ENCODE measurements at regions not wholly inside any gene's neighbourhood (a gene's known extent, or its start where the extent isn't known, plus 50 kb on each side); places are given as distances from the start of the nearest gene placed in this dataset.

- no peak overlapping the region for H3K4me3 ChIP-seq (ENCODE audit: control insufficient read depth in 1 of 7, extremely low read depth in 1 of 7, insufficient read depth in 4 of 7, low read depth in 2 of 7, low read length in 6 of 7)
- no peaks in the 10 kb centered on the region for H3K9me3 ChIP-seq (ENCODE audit: control extremely low read depth in 1 of 5, control insufficient read depth in 4 of 5, insufficient read depth in 2 of 5, low read depth in 1 of 5, low read length in 4 of 5)
- 100% methylated on average over 1 of the region's 6 CpGs for WGBS (ENCODE audit: insufficient coverage)
- H3K36me3 ChIP-seq (ENCODE audit: control insufficient read depth in 4 of 4, insufficient read depth in 4 of 4, low read length in 3 of 4): no peaks in the 10 kb centered on the region
- H3K27ac ChIP-seq (ENCODE audit: insufficient read depth in 1 of 2, low read depth in 1 of 2, low read length in 2 of 2, poor library complexity in 1 of 2, severe bottlenecking in 2 of 2): no peak overlapping the region
- H3K4me1 ChIP-seq (ENCODE audit: control extremely low read depth in 1 of 4, control insufficient read depth in 4 of 4, insufficient read depth in 4 of 4, low read length in 3 of 4): peaks cover 0 to 5% (median 1%) of the 10 kb centered on the region in 4 experiments
- POLR2A ChIA-PET: no interaction called here
- no peak for DNase-seq
- H3K27me3 ChIP-seq (replicated peaks in 2 of 5; ENCODE audit: control insufficient read depth in 4 of 5, insufficient read depth in 5 of 5, low read length in 4 of 5): no peaks in the 10 kb centered on the region
- CTCF ChIA-PET: no interaction called here
These were observed 279.2 kb upstream of the P2RY1 start for GRCh38 chr3:152555666-152556291.

GRCh38 chr3:152556731-152557254 lies 278.1 kb upstream of the P2RY1 start:
- CTCF ChIA-PET: no interaction called here

GRCh38 chr3:152557302-152557999 lies 277.5 kb upstream of the P2RY1 start:
- Histone ChIP-seq H3K36me3 (ENCODE audit: control insufficient read depth in 4 of 4, insufficient read depth in 4 of 4, low read length in 3 of 4) (no peaks in the 10 kb centered on the region), H3K4me3 (ENCODE audit: control insufficient read depth in 1 of 7, extremely low read depth in 1 of 7, insufficient read depth in 4 of 7, low read depth in 2 of 7, low read length in 6 of 7) (no peak overlapping the region), H3K27me3 (replicated peaks in 2 of 5; ENCODE audit: control insufficient read depth in 4 of 5, insufficient read depth in 5 of 5, low read length in 4 of 5) (no peaks in the 10 kb centered on the region), H3K27ac (ENCODE audit: insufficient read depth in 1 of 2, low read depth in 1 of 2, low read length in 2 of 2, poor library complexity in 1 of 2, severe bottlenecking in 2 of 2) (no peak overlapping the region), H3K9me3 (ENCODE audit: control extremely low read depth in 1 of 5, control insufficient read depth in 4 of 5, insufficient read depth in 2 of 5, low read depth in 1 of 5, low read length in 4 of 5) (no peaks in the 10 kb centered on the region), H3K4me1 (ENCODE audit: control extremely low read depth in 1 of 4, control insufficient read depth in 4 of 4, insufficient read depth in 4 of 4, low read length in 3 of 4) (peaks cover 0 to 5% (median 1%) of the 10 kb centered on the region in 4 experiments)
- no peak for DNase-seq
- 0% methylated on average over 1 of the region's 2 CpGs for WGBS (ENCODE audit: insufficient coverage)
- ChIA-PET CTCF (interaction anchor here (0.5 kb wide), 1 partner anchor 1791 kb away, joined by 4 read pairs; no protein-coding TSS in a partner anchor), POLR2A (no interaction called here)

More at GRCh38 chr3:152556731-152557254, 278.1 kb upstream of the P2RY1 start:
- H3K27me3 ChIP-seq (replicated peaks in 2 of 5; ENCODE audit: control insufficient read depth in 4 of 5, insufficient read depth in 5 of 5, low read length in 4 of 5): no peaks in the 10 kb centered on the region
- H3K27ac ChIP-seq (ENCODE audit: insufficient read depth in 1 of 2, low read depth in 1 of 2, low read length in 2 of 2, poor library complexity in 1 of 2, severe bottlenecking in 2 of 2): no peak overlapping the region
- no peak overlapping the region for H3K4me3 ChIP-seq (ENCODE audit: control insufficient read depth in 1 of 7, extremely low read depth in 1 of 7, insufficient read depth in 4 of 7, low read depth in 2 of 7, low read length in 6 of 7)
- POLR2A ChIA-PET: no interaction called here
- no peaks in the 10 kb centered on the region for H3K9me3 ChIP-seq (ENCODE audit: control extremely low read depth in 1 of 5, control insufficient read depth in 4 of 5, insufficient read depth in 2 of 5, low read depth in 1 of 5, low read length in 4 of 5)
- no peaks in the 10 kb centered on the region for H3K36me3 ChIP-seq (ENCODE audit: control insufficient read depth in 4 of 4, insufficient read depth in 4 of 4, low read length in 3 of 4)
- peak; percentile 23 to 76 (median 48) for DNase-seq
- H3K4me1 ChIP-seq (ENCODE audit: control extremely low read depth in 1 of 4, control insufficient read depth in 4 of 4, insufficient read depth in 4 of 4, low read length in 3 of 4): peaks cover 0 to 5% (median 1%) of the 10 kb centered on the region in 4 experiments

DNA sequence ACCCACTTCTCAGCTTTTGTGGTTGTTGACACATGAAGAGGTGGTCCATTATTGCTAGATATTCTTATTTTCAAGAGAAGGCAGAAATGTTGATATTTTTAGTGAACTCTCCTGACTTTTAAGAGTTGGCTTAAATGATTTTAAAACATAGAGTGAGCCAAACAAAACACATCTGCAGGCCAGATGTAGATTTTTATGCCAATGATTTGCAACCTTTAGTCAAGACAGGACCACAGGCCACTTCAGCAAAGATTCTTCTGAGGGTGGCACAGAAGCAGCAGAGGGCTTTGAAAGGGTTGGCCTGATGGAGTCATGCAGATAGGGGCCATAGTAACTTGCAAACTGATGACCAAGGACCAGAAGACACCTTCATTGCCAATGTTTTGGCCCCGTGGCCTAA lies 276.5 kb upstream of the P2RY1 start:
- no peaks in the 10 kb centered on the region for H3K27me3 ChIP-seq (replicated peaks in 2 of 5; ENCODE audit: control insufficient read depth in 4 of 5, insufficient read depth in 5 of 5, low read length in 4 of 5)
- no CpG with 5 or more reads among the region's 1 CpG for WGBS (ENCODE audit: insufficient coverage)
- POLR2A ChIA-PET: no interaction called here

DNA sequence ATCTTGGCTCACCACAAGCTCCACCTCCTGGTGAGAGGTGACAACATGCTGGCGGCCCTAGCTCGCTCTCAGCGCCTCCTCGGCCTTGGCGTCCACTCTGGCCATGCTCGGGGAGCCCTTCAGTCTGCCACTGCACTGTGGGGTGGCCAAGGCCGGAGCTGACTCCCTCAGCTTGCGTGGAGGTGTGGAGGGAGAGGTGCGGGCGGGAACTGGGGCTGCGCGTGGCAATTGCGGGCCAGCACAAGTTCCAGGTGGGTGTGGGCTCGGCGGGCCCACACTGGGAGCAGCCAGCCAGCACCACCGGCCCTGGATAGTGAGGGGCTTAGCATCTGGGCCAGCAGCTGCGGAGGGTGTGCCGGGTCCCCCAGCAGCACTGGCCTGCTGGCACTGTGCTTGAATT lies 275.7 kb upstream of the P2RY1 start:
- Histone ChIP-seq H3K4me1 (ENCODE audit: control extremely low read depth in 1 of 4, control insufficient read depth in 4 of 4, insufficient read depth in 4 of 4, low read length in 3 of 4) (peaks cover 0 to 5% (median 1%) of the 10 kb centered on the region in 4 experiments), H3K9me3 (ENCODE audit: control extremely low read depth in 1 of 5, control insufficient read depth in 4 of 5, insufficient read depth in 2 of 5, low read depth in 1 of 5, low read length in 4 of 5) (no peaks in the 10 kb centered on the region), H3K27me3 (replicated peaks in 2 of 5; ENCODE audit: control insufficient read depth in 4 of 5, insufficient read depth in 5 of 5, low read length in 4 of 5) (no peaks in the 10 kb centered on the region), H3K4me3 (ENCODE audit: control insufficient read depth in 1 of 7, extremely low read depth in 1 of 7, insufficient read depth in 4 of 7, low read depth in 2 of 7, low read length in 6 of 7) (no peak overlapping the region), H3K27ac (ENCODE audit: insufficient read depth in 1 of 2, low read depth in 1 of 2, low read length in 2 of 2, poor library complexity in 1 of 2, severe bottlenecking in 2 of 2) (no peak overlapping the region), H3K36me3 (ENCODE audit: control insufficient read depth in 4 of 4, insufficient read depth in 4 of 4, low read length in 3 of 4) (no peaks in the 10 kb centered on the region)
- no peak for DNase-seq
- 96% methylated on average over 15 of the region's 18 CpGs for WGBS (ENCODE audit: insufficient coverage)
- CTCF ChIA-PET: no interaction called here
- POLR2A ChIA-PET: no interaction called here

More for the DNA sequence above, 276.5 kb upstream of the P2RY1 start:
- Histone ChIP-seq H3K36me3 (ENCODE audit: control insufficient read depth in 4 of 4, insufficient read depth in 4 of 4, low read length in 3 of 4) (no peaks in the 10 kb centered on the region), H3K9me3 (ENCODE audit: control extremely low read depth in 1 of 5, control insufficient read depth in 4 of 5, insufficient read depth in 2 of 5, low read depth in 1 of 5, low read length in 4 of 5) (no peaks in the 10 kb centered on the region), H3K27ac (ENCODE audit: insufficient read depth in 1 of 2, low read depth in 1 of 2, low read length in 2 of 2, poor library complexity in 1 of 2, severe bottlenecking in 2 of 2) (no peak overlapping the region), H3K4me1 (ENCODE audit: control extremely low read depth in 1 of 4, control insufficient read depth in 4 of 4, insufficient read depth in 4 of 4, low read length in 3 of 4) (peaks cover 0 to 5% (median 1%) of the 10 kb centered on the region in 4 experiments), H3K4me3 (ENCODE audit: control insufficient read depth in 1 of 7, extremely low read depth in 1 of 7, insufficient read depth in 4 of 7, low read depth in 2 of 7, low read length in 6 of 7) (no peak overlapping the region)
- DNase-seq: no peak
- CTCF ChIA-PET: no interaction called here

DNA sequence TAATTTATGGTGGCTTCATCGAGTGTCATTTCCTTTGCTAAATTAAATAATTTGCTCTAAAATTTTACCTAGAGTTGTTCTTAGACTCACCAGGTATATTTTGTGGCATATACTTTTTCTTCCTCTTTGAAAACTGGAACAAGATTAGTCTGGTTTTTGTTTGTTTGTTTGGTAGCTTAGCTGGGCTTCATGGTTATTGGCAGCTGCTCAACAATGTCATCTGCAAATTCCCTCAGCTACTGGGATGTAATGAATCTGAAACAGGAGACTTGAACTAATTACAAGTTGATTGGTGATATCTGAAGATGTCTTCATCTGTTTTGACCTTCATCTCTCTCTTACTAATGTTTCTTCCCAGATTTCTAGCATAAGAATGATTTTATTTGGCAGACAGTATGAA lies 270.5 kb upstream of the P2RY1 start:
- no peaks in the 10 kb centered on the region for H3K4me1 ChIP-seq (ENCODE audit: control extremely low read depth in 1 of 4, control insufficient read depth in 4 of 4, insufficient read depth in 4 of 4, low read length in 3 of 4)
- H3K9me3 ChIP-seq (ENCODE audit: control extremely low read depth in 1 of 5, control insufficient read depth in 4 of 5, insufficient read depth in 2 of 5, low read depth in 1 of 5, low read length in 4 of 5): no peaks in the 10 kb centered on the region
- H3K27me3 ChIP-seq (replicated peaks in 2 of 5; ENCODE audit: control insufficient read depth in 4 of 5, insufficient read depth in 5 of 5, low read length in 4 of 5): no peaks in the 10 kb centered on the region
- H3K27ac ChIP-seq (ENCODE audit: insufficient read depth in 1 of 2, low read depth in 1 of 2, low read length in 2 of 2, poor library complexity in 1 of 2, severe bottlenecking in 2 of 2): no peak overlapping the region
- no CpG with 5 or more reads among the region's 1 CpG for WGBS (ENCODE audit: insufficient coverage)
- POLR2A ChIA-PET: no interaction called here
- no peak for DNase-seq
- no peaks in the 10 kb centered on the region for H3K36me3 ChIP-seq (ENCODE audit: control insufficient read depth in 4 of 4, insufficient read depth in 4 of 4, low read length in 3 of 4)
- H3K4me3 ChIP-seq (ENCODE audit: control insufficient read depth in 1 of 7, extremely low read depth in 1 of 7, insufficient read depth in 4 of 7, low read depth in 2 of 7, low read length in 6 of 7): no peak overlapping the region
- CTCF ChIA-PET: interaction anchor here (0.7 to 1.7 kb wide), 2 partner anchors 8 to 10 kb away, joined by 3 to 6 read pairs; no protein-coding TSS in a partner anchor

DNA sequence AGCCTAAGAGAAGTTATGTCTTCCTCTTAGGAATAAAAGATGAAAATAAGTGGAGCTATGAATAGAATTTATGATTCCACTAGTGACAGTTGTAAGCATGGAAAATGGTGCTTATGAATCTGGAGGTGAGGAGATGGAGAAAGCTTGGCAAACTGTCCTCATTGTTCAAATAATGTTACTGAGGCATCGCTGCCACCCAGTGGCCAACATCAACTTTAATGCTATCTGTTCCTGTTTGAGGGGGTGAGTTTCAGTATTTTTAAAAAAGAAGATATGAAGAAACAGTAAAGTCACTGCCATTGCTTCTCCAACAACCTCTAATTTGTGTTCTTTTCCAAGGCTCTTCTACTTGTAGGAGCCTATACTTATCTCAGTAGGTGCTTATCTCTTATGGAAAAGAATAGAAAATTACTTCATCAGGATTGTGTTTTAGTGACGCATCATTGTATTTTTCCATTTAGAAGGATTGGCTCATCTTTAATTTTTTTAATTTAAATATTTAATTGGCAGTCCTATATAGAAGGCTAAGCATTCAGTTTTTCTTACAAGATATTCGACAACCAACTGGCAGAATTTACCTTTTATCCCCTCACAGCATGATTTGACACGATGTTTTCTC lies 260.4 kb upstream of the P2RY1 start:
- POLR2A ChIA-PET: no interaction called here
- no peaks in the 10 kb centered on the region for H3K36me3 ChIP-seq (ENCODE audit: control insufficient read depth in 4 of 4, insufficient read depth in 4 of 4, low read length in 3 of 4)
- no peaks in the 10 kb centered on the region for H3K27me3 ChIP-seq (replicated peaks in 2 of 5; ENCODE audit: control insufficient read depth in 4 of 5, insufficient read depth in 5 of 5, low read length in 4 of 5)
- H3K27ac ChIP-seq (ENCODE audit: insufficient read depth in 1 of 2, low read depth in 1 of 2, low read length in 2 of 2, poor library complexity in 1 of 2, severe bottlenecking in 2 of 2): no peak overlapping the region
- WGBS (ENCODE audit: insufficient coverage): 67% methylated on average over 1 of the region's 4 CpGs
- peak; percentile 54 to 75 (median 70) for DNase-seq
- H3K4me3 ChIP-seq (ENCODE audit: control insufficient read depth in 1 of 7, extremely low read depth in 1 of 7, insufficient read depth in 4 of 7, low read depth in 2 of 7, low read length in 6 of 7): no peak overlapping the region
- H3K4me1 ChIP-seq (ENCODE audit: control extremely low read depth in 1 of 4, control insufficient read depth in 4 of 4, insufficient read depth in 4 of 4, low read length in 3 of 4): no peaks in the 10 kb centered on the region
- no peaks in the 10 kb centered on the region for H3K9me3 ChIP-seq (ENCODE audit: control extremely low read depth in 1 of 5, control insufficient read depth in 4 of 5, insufficient read depth in 2 of 5, low read depth in 1 of 5, low read length in 4 of 5)
- CTCF ChIA-PET: interaction anchor here (0.8 to 1.7 kb wide), 11 partner anchors 10 to 261 kb away, joined by 3 to 16 read pairs (median 4); partner anchors contain the start of gene P2RY1
